ENCODE measurements at regions not wholly inside any gene's neighbourhood (a gene's known extent, or its start where the extent isn't known, plus 50 kb on each side); places are given as distances from the start of the nearest gene placed in this dataset.

DNA sequence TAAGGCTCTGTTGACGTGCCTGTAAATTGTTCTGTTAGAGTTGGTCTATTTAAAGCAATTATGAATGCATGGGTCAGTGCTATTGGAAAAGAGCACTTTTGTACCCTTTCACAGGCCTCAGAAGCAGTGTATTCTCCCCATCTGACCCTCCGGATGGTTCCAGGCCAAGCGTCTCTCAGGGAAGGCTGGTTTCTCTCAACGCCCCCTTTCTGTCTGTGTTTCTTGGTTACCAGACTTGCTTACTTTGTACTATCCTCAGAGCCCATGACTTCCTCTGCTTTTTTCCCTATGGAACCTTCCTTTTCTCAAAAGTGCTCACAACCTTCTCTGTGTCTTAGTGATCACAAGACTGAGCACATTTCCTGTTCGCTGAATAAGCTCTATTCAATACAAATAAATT lies 559.3 kb upstream of the ZFP42 start:
- Histone ChIP-seq H4K91ac (ENCODE audit: insufficient read length, low read depth, low read length) (no peak overlapping the region), H2BK5ac (ENCODE audit: insufficient read length, low read length) (no peak overlapping the region), H4K5ac (ENCODE audit: insufficient read length, low read depth, low read length) (no peak overlapping the region), H2BK15ac (ENCODE audit: low read depth, low read length) (no peak overlapping the region), H3K18ac (ENCODE audit: insufficient read length, low read depth, low read length) (no peak overlapping the region), H4K8ac (replicated peaks; ENCODE audit: insufficient read length, low read depth, low read length) (no peak overlapping the region), H2BK120ac (ENCODE audit: low read depth, low read length, poor library complexity, severe bottlenecking) (no peak overlapping the region), H2BK20ac (ENCODE audit: low read depth, low read length, poor library complexity, severe bottlenecking) (no peak overlapping the region), H3K23ac (ENCODE audit: insufficient read length, low read depth, low read length) (no peak overlapping the region), H3K9me3 (ENCODE audit: control insufficient read depth, low read depth, low read length) (no peaks in the 10 kb centered on the region), H3K27me3 (ENCODE audit: insufficient read depth, low read length) (no peaks in the 10 kb centered on the region), H3K23me2 (ENCODE audit: insufficient read length, low read depth, low read length, poor library complexity, severe bottlenecking) (no peaks in the 10 kb centered on the region), H3K4ac (ENCODE audit: low read depth, low read length) (no peak overlapping the region), H3K4me2 (ENCODE audit: insufficient read depth, insufficient read length, low read length) (no peak overlapping the region), H3K4me1 (ENCODE audit: insufficient read depth, low read length) (no peaks in the 10 kb centered on the region), H2AK5ac (ENCODE audit: insufficient read length, low read length) (no peak overlapping the region), H4K20me1 (ENCODE audit: control insufficient read depth, insufficient read depth, insufficient read length) (no peaks in the 10 kb centered on the region), H3K79me1 (ENCODE audit: insufficient read depth, low read depth, low read length, poor library complexity, severe bottlenecking) (no peaks in the 10 kb centered on the region), H2AFZ (ENCODE audit: low read length) (no peak overlapping the region), H3K9ac (ENCODE audit: extremely low read depth, insufficient read length, low read length) (no peak overlapping the region), H3K14ac (ENCODE audit: insufficient read depth, low read length) (no peak overlapping the region), H3K56ac (ENCODE audit: insufficient read length, low read depth, low read length) (no peak overlapping the region), H3K27ac (ENCODE audit: insufficient read length, low read depth, low read length) (no peak overlapping the region), H2BK12ac (ENCODE audit: insufficient read length, low read depth, low read length) (no peak overlapping the region), H3T11ph (ENCODE audit: low read length) (no peak overlapping the region), H3K79me2 (ENCODE audit: insufficient read depth, low read length) (no peaks in the 10 kb centered on the region)
- H3K36me3 Mint-ChIP-seq (ENCODE audit: insufficient read depth in 1 of 3, low read depth in 3 of 3): peaks cover 3 to 6% (median 5%) of the 10 kb centered on the region in 3 experiments; a peak in 5 of 7 replicates
- peaks cover 13 to 14% of the 10 kb centered on the region in 2 experiments; a peak in 4 of 5 replicates for H3K9me3 Mint-ChIP-seq
- no CpG with 5 or more reads among the region's 5 CpGs for WGBS (ENCODE audit: extremely low coverage, insufficient read length, low lambda C conversion rate)
- TF ChIP-seq, protein P1, sequence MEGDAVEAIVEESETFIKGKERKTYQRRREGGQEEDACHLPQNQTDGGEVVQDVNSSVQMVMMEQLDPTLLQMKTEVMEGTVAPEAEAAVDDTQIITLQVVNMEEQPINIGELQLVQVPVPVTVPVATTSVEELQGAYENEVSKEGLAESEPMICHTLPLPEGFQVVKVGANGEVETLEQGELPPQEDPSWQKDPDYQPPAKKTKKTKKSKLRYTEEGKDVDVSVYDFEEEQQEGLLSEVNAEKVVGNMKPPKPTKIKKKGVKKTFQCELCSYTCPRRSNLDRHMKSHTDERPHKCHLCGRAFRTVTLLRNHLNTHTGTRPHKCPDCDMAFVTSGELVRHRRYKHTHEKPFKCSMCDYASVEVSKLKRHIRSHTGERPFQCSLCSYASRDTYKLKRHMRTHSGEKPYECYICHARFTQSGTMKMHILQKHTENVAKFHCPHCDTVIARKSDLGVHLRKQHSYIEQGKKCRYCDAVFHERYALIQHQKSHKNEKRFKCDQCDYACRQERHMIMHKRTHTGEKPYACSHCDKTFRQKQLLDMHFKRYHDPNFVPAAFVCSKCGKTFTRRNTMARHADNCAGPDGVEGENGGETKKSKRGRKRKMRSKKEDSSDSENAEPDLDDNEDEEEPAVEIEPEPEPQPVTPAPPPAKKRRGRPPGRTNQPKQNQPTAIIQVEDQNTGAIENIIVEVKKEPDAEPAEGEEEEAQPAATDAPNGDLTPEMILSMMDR (conservative IDR thresholded peaks at IDR 0.05): no peak
- H3K27me3 Mint-ChIP-seq (ENCODE audit: low read depth): no peaks in the 10 kb centered on the region; the same call in 1 of the 2 replicates
- DNase-seq: no peak
- no peaks in the 10 kb centered on the region for H3K4me1 Mint-ChIP-seq
- H3K4me3 Mint-ChIP-seq: no peak overlapping the region
- H3K27ac Mint-ChIP-seq: no peak overlapping the region
